HG03280 (cell line): ENCODE measurements at regions not wholly inside any gene's neighbourhood (a gene's known extent, or its start where the extent isn't known, plus 50 kb on each side); places are given as distances from the start of the nearest gene placed in this dataset.
"Not testable (repeated sequence)": the region's sequence is repeated elsewhere in the genome, so short reads cannot be mapped to it uniquely, and the experiment has no call there.

ENCODE experiments used
- ATAC-seq: cut with Tn5 transposase; IDR thresholded peaks from one replicate; pipeline ENCODE4 v1.9.1; 2021; ENCODE audit warnings: mild to moderate bottlenecking, moderate library complexity; ENCODE audit not compliant: unreplicated experiment

DNA sequence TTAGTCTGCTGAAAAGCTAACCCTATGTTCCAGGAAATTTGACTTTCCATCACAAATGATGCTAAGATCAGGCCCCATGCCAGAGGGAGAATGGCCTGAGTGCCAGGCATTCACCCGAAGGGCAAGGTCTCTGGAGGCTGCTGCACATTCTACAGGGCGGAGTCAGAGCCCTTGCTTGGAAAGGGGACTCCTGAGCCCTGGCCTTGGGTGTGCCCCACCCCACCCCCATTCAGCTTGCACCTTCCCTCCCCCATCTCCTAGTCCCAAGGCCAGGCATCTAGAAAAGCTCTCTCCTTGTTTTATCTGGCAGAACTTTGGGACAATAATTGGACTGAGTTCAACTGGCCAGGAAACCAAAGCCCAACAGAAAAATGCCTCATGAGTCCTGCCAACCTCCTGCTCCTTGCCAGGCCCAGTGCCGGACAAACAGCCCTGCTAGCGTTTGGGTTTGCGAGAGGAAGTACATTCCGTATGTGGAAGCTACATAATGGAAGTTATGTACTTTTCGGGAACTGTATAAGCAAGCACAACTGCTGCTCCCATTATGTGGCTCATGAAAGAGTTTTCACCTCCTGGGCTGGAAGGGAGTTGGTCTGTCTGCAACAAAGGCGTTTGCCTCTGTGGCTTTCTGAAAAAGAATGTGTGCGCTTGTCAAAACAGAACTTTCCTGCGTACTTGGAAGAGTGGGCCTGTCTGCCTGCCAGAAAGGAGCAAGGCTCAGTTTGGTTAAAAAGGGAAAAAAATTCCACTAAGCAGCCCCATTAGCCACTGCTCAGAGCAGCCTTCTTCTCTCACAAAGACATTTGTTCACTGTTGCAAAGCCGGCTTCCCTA is 321.5 kb upstream of the CTNNB1 start:
- no peak for ATAC-seq

DNA sequence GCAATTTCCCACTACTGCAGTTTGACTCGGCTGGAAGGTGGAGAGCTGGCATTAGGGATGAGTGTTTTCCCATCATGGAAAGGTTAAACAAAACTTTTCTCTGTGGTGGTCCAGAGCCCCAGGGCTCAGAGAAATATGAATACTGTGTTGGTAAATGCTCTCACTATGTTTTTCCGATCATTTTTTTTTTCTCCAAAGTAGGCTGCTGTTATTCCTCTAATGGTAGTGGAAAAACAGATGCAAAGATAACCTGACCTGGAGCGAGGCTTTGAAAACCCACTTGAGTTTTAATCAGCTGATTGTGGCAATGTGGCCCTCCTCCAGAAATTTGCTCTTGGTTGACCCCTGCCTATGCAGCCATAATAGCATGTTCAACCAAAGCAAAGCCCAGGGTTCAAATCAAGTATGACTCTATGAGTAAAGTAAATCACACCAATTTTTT is 320.8 kb upstream of the CTNNB1 start:
- ATAC-seq, result no peak

DNA sequence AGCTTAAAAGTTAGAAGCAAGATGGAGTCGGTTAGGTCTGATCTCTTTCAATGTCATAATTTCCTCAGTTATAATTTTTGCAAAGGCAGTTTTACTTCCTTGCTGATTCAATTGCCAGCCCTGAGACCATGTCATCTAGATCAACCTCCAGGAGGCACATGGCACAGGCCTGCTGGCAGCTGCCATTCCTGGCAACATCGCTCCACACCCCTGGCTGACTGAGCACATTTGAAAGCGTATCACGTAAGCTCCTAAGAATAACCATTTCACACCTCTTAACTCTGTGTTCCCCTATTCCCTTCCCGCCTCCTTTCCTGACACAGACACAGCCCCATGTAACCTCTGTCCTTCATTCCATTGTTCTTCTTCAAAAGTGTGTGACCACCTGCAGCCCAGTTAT is 313.9 kb upstream of the CTNNB1 start:
- ATAC-seq, result no peak

DNA sequence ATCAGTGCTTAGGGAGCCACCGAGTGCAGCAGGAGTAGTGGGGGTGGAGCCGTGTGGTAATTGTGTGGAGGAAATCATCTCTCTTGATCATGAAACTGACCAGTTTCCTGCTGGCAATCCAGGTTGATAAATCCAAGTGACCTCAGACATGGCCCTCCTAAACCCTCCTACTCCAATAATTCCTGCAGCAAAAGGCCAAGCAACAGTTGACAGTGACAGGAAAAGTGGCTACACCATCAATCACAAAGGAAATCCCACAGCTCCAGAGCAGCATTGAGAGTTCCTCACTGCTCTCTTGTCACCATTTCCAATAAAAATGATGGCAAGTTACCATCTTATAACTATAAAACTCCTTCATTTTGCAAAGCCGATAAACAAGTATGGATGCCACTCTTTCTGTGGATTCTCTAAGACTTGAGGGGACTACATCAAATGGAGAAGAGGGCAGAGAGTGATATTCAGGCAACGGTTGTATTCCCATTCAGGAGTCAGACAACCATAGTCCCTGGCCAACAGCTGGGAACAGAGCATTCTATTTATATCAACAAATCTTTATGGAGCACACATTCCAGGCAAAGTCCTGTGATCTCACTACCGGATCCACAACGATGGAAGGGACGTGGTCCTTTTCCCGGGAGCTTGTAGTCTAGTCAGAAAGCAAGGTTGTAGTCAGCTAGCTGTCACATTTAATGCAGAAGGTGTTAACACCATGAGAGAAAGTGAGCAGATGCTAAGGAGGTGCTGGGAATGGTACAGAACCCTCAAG is 312.5 kb upstream of the CTNNB1 start:
- no peak for ATAC-seq

DNA sequence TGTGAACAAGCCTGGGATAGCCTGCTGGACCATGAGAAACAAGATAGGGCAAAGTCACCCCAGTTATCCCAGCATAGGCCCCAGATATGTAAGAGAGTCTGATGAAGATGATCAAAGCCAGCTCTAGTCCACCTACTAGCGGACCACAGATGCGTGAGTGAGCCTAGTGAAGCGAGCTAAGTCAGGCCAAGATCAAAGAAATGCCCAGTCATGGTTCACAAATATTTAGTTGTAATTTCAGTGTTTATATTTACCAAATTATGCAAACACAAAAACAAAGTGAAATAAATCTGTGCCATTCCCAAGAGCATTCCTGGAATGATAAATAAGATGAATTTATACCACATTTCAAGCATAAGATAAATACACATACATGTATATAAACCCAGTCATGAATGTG is 308.1 kb upstream of the CTNNB1 start:
- no peak for ATAC-seq

DNA sequence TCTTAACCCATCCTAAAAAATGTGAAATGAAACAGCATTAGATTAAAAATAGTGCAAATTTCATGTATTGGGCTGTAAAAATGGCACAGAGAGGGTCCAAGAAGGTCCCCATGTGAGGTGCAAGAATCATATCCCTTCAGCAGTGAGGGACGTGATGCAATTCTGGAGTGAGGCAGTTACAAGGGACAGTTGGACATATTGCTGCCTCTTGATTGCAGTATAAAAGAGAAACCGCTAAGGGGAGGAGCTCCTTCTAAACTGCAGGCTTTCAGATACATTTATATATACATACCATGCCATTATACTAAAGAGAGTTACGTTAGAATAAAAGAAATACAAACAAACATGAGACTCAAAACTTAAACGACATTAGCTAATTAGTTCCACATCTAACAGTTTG is 304.2 kb upstream of the CTNNB1 start:
- ATAC-seq, result no peak

DNA sequence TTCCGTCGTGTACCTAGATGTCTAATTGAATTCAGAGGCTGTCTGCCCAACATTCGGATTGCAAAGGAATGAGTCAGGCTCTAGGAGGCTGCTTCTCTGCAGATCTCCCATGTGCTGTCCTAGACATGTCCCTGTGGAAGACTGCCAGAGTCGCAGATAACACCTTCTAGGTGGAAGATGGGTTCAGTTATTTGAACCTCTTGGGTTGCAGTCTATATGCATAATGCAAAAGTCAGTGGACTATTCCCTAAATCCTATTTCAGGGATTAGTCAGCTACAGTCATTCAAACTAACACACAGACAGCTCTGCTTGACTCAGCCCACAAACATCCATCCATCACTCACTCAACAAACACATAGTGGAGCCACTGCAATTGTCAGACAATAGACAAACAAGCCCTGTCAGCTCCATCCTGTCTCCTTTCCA is 300.0 kb upstream of the CTNNB1 start:
- ATAC-seq, result no peak

DNA sequence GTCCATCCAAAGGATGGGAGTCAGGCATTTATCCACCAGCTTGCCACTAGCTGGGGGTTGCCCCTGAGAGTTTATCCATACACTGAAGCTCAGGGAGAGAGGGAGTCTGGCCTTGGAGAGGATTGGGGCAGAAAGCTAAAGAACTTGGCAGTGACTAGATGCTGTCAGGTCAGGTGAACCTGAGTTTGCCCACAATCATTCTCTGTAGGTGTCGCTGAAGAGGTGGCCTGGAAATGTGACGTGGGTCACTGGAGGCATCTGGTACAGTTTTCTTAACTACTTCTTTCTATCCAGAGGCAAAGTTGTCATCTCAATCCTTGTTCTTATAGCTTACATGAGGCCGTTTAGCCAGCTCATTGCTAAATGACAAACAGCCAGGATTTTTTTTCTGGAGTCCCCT is 298.0 kb upstream of the CTNNB1 start:
- ATAC-seq, result no peak

DNA sequence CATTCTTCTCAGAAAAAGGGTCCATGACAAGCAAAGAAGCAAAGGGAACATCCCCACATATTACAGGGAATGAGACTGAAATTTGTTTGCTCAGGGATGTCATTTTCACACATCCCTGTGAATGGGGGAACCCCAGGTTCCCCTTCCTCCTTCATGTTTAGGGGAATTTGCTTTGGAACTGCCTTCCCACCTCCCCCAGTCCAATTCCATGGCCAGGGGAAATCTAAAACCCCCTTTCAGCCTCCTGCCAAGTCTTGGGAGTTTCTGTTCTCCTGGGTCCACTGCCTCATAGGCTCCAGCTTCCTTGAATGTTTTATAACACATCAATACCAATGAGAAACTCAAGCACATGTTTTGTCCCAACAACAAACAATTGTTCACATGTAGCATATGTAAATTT is 297.5 kb upstream of the CTNNB1 start:
- no peak for ATAC-seq

DNA sequence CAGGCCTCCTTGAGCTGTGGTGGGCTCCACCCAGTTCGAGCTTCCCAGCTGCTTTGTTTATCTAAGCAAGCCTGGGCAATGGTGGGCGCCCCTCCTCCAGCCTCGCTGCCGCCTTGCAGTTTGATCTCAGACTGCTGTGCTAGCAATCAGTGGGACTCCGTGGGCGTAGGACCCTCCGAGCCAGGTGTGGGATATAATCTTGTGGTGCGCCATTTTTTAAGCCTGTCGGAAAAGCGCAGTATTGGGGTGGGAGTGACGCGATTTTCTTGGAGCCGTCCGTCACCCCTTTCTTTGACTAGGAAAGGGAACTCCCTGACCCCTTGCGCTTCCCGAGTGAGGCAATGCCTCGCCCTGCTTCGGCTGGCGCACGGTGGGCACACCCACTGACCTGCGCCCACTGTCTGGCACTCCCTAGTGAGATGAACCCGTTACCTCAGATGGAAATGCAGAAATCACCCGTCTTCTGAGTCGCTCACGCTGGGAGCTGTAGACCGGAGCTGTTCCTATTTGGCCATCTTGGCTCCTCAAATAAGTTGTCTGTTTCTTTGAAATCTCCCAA is 291.3 kb upstream of the CTNNB1 start:
- ATAC-seq, result not testable (repeated sequence)

DNA sequence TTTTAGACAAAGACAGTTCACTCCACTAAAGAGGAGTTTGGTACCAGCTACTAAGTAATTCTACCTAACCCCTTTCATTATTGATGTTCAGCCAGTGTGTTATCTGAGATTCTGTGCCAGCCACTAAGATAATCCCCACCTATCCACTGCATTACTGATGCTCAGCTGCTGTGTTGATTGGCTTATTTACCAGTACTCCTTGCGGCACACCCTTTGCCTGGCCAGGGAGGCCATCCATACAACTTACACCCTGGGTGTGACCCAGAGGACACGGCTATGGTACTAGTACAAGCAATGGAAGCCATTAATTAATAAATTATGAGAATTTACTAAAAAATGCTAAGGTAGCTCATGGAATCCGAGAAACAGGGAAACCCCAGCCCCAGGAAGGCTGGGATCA is 290.7 kb upstream of the CTNNB1 start:
- no peak for ATAC-seq

DNA sequence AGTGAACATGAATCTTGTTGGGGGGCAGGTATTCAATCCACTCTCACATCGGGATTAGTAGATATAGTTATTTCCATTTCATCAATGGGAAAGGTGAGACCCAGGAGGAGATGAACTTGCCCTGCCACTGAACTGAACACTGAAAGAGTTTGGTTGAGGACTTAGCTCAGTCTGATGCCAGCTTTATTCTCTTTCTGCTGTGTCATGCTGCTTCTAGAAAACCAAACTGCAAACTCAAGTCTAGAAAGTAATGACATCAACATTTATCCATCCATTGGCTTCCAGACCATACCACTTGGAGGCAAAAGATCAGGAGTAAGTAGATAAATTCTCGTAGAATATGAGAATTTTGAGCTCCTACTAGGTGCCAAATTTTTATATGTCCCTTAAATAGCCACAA is 288.0 kb upstream of the CTNNB1 start:
- ATAC-seq, result no peak

DNA sequence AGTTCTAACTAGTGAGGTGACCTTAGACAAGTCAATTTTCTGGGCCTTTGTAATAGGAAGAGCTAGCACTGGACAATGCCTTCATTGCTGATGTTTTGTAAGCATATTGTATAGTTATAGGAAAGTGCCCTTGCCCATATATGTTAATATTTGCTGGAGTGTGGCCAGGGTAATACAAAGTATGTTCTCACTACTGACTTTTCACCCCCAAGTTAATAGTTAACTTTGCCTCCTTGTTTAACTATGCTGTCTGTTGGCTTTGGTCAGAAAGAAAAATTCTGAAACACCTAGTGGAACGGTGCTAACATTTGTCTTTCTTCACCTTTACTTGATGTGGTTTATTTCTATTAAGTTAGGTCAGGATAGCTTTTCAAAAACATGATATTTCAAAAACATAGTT is 287.4 kb upstream of the CTNNB1 start:
- no peak for ATAC-seq

DNA sequence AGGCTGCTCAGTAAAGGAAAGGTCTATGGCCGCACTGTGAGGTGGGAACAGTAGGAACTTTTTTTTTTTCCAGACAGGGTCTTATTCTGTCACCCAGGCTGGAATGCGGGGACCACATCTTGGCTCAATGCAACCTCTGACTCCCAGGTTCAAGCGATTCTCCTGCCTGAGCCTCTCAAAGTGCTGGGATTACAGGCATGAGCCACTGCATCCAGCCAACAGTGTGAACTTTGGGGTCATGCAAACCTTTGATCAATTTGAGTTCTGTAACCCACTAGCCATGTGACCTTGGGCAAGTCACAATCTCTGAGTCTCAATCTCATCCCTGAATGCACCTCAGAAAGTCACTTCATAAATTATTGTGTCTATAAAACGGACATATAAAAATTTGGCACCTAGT is 286.8 kb upstream of the CTNNB1 start:
- no peak for ATAC-seq

DNA sequence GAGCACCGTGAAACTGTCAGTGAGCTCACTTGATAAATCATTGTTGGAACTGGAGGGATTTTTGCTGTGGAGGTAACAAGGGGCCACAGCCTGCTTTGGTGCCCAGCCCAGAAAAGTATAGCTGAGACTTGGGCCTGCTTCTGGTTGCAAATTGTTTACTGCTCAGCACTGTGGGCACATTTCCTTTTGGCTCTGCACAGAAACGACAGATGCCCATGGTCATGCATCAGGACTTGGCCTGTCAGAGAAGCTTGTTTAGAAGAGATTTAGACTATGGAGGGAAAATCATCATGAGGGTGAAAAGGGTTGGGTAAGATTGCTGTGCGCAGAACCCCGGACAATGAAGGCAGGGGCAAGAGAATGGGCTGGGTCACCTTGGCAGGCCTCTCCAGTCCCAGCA is 286.1 kb upstream of the CTNNB1 start:
- no peak for ATAC-seq

DNA sequence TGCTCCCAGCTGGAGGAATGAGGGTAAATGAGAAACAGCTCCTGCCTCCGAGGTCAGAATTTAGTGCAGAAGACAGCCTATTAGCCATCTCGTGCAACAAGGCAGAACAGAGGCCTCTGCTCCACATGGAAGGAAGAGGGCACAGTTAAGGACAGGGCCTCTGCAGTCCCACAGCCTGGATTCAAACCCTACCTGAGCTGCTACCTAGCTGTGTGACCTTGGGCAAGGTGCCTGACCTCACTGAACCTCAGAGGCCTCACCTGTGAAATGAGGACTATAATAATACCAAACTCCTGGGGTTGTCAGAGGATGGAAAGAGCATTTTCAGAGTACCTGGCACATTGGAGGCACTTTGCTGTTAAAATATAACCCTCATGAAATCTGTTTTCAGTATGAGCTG is 285.7 kb upstream of the CTNNB1 start:
- ATAC-seq, result no peak

DNA sequence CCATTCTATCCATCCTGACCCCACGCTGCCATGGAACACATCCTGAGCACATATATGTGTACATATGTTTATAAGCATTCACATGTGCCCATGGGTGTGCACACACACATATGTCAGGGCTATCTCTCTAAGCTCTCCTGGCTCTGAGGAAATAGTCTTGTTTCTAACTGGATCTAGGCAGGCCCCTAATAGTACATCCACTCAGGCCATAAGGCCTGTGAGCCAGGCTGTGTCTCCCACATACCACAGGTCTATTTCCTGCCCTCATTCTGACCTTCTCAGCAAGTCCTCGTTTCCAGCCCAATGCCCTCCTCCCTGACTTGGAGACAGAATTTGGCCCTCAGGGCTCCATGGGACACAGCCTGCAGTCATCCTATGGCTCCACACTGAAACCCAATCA is 284.8 kb upstream of the CTNNB1 start:
- ATAC-seq, result no peak

DNA sequence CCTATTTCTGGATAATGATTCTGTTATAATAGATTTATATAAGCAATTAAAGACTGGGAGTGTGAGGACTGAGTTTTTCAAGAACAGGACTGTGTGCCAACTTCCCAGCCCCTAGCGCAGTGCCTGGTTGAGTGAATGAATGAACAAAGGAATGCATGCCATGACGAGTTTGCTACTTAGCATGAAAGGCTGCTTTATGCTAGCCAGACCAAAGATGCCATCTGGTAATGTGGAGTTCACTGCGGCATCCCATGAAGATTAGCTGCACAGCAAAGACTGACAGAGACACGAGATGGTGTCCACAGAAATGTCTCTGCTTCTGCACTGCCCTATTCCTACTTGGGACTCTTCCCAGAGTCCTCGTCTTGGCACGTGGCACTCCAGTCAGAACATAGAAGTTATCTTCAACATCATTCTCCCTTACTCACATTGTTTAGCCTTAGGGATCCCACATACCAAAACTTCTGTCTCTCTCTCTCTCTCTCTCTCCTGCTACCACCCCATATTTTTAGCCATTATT is 283.9 kb upstream of the CTNNB1 start:
- ATAC-seq, result no peak

DNA sequence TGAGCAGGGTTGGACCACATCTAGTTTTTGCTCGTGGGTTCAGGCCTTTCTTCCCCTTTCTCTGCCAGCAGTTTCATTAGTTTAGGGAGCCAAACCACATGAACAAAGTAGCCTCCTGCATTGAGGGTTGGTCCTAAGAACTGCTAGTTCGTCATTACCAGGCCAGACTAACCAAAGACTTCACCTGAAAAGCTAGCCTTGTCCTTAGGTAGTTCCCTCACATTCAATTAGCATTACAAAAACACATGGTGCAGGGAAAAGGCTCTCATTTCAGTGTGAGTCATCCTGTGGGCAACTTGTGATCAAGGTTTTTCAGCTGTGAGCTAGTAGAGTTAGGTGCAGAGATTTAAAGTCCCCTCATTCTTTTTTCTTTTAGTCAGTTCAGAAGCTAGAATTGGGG is 279.3 kb upstream of the CTNNB1 start:
- ATAC-seq, result no peak

DNA sequence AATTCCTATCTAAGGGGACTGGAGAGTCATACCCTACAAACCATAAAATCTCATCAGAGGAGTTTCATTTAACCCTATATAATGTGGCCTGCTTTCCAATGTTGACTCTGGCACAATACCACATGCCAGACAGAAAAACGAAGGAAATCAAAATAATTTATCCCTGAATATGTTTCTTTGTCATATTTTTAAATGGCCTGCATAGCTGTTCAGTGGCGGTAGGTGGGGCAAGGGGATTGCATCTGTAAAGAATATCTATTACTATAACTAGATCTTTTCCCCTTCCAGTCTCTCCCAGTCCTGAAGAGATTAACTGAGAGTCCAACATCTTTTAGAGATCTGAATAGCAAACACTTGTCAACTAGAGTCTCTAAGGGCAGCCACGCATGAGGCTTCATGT is 278.1 kb upstream of the CTNNB1 start:
- no peak for ATAC-seq

DNA sequence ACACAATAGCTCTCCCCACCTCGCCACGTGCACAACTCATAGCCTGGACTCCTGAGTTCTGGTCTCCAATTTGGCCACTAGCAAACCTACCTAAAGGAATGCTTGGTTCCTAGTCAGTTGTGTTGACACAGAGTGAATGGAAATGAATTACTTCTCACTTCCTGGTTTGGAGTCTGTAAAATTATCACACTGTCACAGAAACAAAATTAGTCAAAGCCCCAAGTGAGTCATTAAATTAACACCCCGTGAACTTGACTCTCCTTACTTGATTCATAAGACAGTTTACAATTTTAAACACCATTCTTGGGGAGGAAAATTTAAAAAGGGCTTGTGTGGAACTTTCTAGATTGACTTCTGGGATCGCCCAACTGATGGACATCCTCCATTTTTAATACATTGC is 276.2 kb upstream of the CTNNB1 start:
- ATAC-seq, result no peak

DNA sequence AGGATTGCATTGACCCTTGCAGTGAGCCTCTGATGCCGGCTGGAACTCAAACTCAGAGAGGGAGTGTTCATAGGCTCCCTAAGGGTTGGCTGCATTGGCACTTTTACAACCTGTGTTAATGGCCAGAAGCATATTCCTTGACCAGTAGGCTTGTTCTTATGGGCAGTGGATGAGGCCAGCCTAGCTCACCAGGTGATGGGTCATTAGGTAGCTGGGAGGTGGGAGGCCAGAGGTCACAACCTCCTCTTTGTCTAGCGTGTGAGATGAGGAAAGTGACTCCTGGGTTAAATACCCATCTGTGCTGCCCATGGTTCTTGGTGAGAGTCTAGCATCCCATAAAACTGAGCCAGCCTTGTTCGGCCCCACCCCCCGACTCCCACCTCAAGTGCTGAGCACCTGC is 275.7 kb upstream of the CTNNB1 start:
- ATAC-seq, result no peak
